ENCODE measurements at regions not wholly inside any gene's neighbourhood (a gene's known extent, or its start where the extent isn't known, plus 50 kb on each side); places are given as distances from the start of the nearest gene placed in this dataset.

DNA sequence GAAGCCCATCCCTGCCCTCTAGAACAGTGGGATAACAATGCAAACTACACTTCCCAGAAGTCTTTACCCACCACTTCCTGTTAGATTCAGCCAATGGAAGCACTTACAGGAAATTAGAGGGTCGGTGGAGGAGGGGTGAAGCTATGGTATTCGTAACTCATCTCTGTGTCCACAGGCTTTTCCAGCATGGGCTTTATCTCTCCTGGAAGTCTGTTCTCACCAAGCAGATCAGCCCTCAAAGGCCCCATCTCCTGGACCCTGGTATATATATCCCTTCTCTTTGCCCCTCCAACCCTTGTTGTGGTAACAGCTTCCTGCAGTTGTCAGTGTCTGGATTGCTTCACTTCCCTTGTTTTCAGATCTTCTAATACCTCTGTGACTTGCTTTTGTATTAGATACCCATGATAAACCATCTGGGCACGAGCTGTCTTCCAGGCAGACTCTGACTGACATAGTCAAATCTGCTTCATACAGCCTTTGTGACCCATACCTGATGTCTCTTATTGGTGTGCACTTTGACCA is 475.0 kb upstream of the POU3F3 start:
- TF ChIP-seq POLR2AphosphoS5 (IDR thresholded peaks at IDR 0.05): no peak
- TF ChIP-seq, protein P1, sequence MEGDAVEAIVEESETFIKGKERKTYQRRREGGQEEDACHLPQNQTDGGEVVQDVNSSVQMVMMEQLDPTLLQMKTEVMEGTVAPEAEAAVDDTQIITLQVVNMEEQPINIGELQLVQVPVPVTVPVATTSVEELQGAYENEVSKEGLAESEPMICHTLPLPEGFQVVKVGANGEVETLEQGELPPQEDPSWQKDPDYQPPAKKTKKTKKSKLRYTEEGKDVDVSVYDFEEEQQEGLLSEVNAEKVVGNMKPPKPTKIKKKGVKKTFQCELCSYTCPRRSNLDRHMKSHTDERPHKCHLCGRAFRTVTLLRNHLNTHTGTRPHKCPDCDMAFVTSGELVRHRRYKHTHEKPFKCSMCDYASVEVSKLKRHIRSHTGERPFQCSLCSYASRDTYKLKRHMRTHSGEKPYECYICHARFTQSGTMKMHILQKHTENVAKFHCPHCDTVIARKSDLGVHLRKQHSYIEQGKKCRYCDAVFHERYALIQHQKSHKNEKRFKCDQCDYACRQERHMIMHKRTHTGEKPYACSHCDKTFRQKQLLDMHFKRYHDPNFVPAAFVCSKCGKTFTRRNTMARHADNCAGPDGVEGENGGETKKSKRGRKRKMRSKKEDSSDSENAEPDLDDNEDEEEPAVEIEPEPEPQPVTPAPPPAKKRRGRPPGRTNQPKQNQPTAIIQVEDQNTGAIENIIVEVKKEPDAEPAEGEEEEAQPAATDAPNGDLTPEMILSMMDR (IDR thresholded peaks at IDR 0.05): no peak

Measured in upper lobe of left lung (tissue), 4 donors.